HEK293 (cell line): ENCODE measurements at regions not wholly inside any gene's neighbourhood (a gene's known extent, or its start where the extent isn't known, plus 50 kb on each side); places are given as distances from the start of the nearest gene placed in this dataset.

Experiments
- ZBTB1 ChIP-seq: fragments of 450-650 bp; formaldehyde crosslinking; IDR thresholded peaks from 2 replicates; pipeline ENCODE4 v1.5.1; 2016; ENCODE audit warnings: missing biosample characterization, missing genetic modification characterization
- ZNF530 ChIP-seq: fragments of 450-650 bp; formaldehyde crosslinking; IDR thresholded peaks from 2 replicates; pipeline ENCODE4 v1.5.1; 2016; ENCODE audit warnings: low read depth, missing biosample characterization, missing genetic modification characterization

- TF ChIP-seq ZBTB1 (no peak), ZNF530 (tag by site-specific recombination) (no peak)
These were observed 930.5 kb downstream of the ADGRL2 start for GRCh38 chr1:82731216-82731615.
